Right lobe of liver (tissue), 4 donors: ENCODE measurements at regions not wholly inside any gene's neighbourhood (a gene's known extent, or its start where the extent isn't known, plus 50 kb on each side); places are given as distances from the start of the nearest gene placed in this dataset.

Experiments
- CTCF ChIP-seq, 4 donors: fragments of 200-600 bp in 3 of 4; fragments of 450-650 bp in 1 of 4; IDR thresholded peaks; one replicate each; pipeline versions ENCODE4 v1.5.1 to v1.8.0; 2016 to 2022; ENCODE audit warnings: antibody characterized with exemption in 4 of 4, mild to moderate bottlenecking in 2 of 4
- POLR2A ChIP-seq: fragments of 450-650 bp; IDR thresholded peaks from one replicate; pipeline ENCODE4 v1.6.1; 2017; ENCODE audit warnings: antibody characterized with exemption, mild to moderate bottlenecking
- donor health status: DM: no; HTN: no; CAD: no.
- donor health status: DM: no; HTN: no; CAD: no.
- donor health status: DM: no; HTN: yes; CAD: no.

GRCh38 chr2:144998435-144998834 lies 478.5 kb upstream of the ZEB2 start:
- TF ChIP-seq POLR2A = no peak
- no peak for TF ChIP-seq CTCF (IDR thresholded peaks at IDR 0.05)
